H9 (cell line): ENCODE measurements at regions not wholly inside any gene's neighbourhood (a gene's known extent, or its start where the extent isn't known, plus 50 kb on each side); places are given as distances from the start of the nearest gene placed in this dataset.

Experiments used
- DNase-seq: peaks from one replicate; pipeline ENCODE4 v3.0.0-alpha.2; 2017
- H2AFZ ChIP-seq: one replicate; pipeline ENCODE4 v1.6.1; 2013; ENCODE audit warnings: mild to moderate bottlenecking, low read length, control low read depth, moderate library complexity
- H2AK5ac ChIP-seq: 2 replicates; pipeline ENCODE4 v1.6.1; 2013; ENCODE audit warnings: low read length, control low read depth, mixed read lengths; ENCODE audit not compliant: insufficient read length
- H2BK120ac ChIP-seq: one replicate; pipeline ENCODE4 v1.6.1; 2013; ENCODE audit warnings: low read depth, mild to moderate bottlenecking, low read length, control low read depth, inconsistent platforms; ENCODE audit not compliant: poor library complexity, severe bottlenecking
- H2BK12ac ChIP-seq: 2 replicates; pipeline ENCODE4 v1.6.1; 2013; ENCODE audit warnings: low read length, control low read depth, mixed read lengths, low read depth; ENCODE audit not compliant: insufficient read length
- H2BK15ac ChIP-seq: 2 replicates; pipeline ENCODE4 v1.6.1; 2013; ENCODE audit warnings: low read depth, low read length, control low read depth
- H2BK20ac ChIP-seq: one replicate; pipeline ENCODE4 v1.6.1; 2013; ENCODE audit warnings: low read depth, mild to moderate bottlenecking, low read length, control low read depth, inconsistent platforms; ENCODE audit not compliant: poor library complexity, severe bottlenecking
- H2BK5ac ChIP-seq: 2 replicates; pipeline ENCODE4 v1.6.1; 2013; ENCODE audit warnings: low read length, control low read depth, mixed read lengths; ENCODE audit not compliant: insufficient read length
- H3K14ac ChIP-seq: 2 replicates; pipeline ENCODE4 v1.6.1; 2013; ENCODE audit warnings: low read length, control low read depth; ENCODE audit not compliant: insufficient read depth
- H3K18ac ChIP-seq: 2 replicates; pipeline ENCODE4 v1.6.1; 2013; ENCODE audit warnings: low read depth, mild to moderate bottlenecking, mixed read lengths, low read length, control low read depth; ENCODE audit not compliant: insufficient read length
- H3K23ac ChIP-seq: 2 replicates; pipeline ENCODE4 v1.6.1; 2013; ENCODE audit warnings: low read length, control low read depth, mixed read lengths, low read depth; ENCODE audit not compliant: insufficient read length
- H3K23me2 ChIP-seq: 2 replicates; pipeline ENCODE4 v1.6.1; 2013; ENCODE audit warnings: low read depth, mild to moderate bottlenecking, mixed read lengths, low read length, control low read depth; ENCODE audit not compliant: insufficient read length, poor library complexity, severe bottlenecking
- H3K27ac ChIP-seq: 2 replicates; pipeline ENCODE4 v1.5.1; 2013; ENCODE audit warnings: low read length, control low read depth, mixed read lengths, low read depth; ENCODE audit not compliant: insufficient read length
- H3K27me3 ChIP-seq: 2 replicates; pipeline ENCODE4 v1.6.1; 2013; ENCODE audit warnings: low read length, control low read depth, inconsistent platforms; ENCODE audit not compliant: insufficient read depth
- H3K4ac ChIP-seq: 2 replicates; pipeline ENCODE4 v1.6.1; 2013; ENCODE audit warnings: low read depth, mild to moderate bottlenecking, control low read depth, inconsistent platforms, low read length, moderate library complexity
- H3K4me1 ChIP-seq: 2 replicates; pipeline ENCODE4 v1.6.1; 2013; ENCODE audit warnings: low read length, control low read depth, inconsistent platforms; ENCODE audit not compliant: insufficient read depth
- H3K4me2 ChIP-seq: 2 replicates; pipeline ENCODE4 v1.6.1; 2013; ENCODE audit warnings: low read length, control low read depth, mixed read lengths; ENCODE audit not compliant: insufficient read length, insufficient read depth
- H3K56ac ChIP-seq: 2 replicates; pipeline ENCODE4 v1.6.1; 2013; ENCODE audit warnings: low read depth, mild to moderate bottlenecking, mixed read lengths, low read length, control low read depth; ENCODE audit not compliant: insufficient read length
- H3K79me1 ChIP-seq: 2 replicates; pipeline ENCODE4 v1.6.1; 2013; ENCODE audit warnings: low read depth, mild to moderate bottlenecking, moderate library complexity, low read length, control low read depth, inconsistent platforms; ENCODE audit not compliant: insufficient read depth, poor library complexity, severe bottlenecking
- H3K79me2 ChIP-seq: 2 replicates; pipeline ENCODE4 v1.6.1; 2013; ENCODE audit warnings: low read length, control low read depth, inconsistent platforms; ENCODE audit not compliant: insufficient read depth
- H3K9ac ChIP-seq: 2 replicates; pipeline ENCODE4 v1.6.1; 2013; ENCODE audit warnings: low read length, control low read depth, mixed read lengths; ENCODE audit not compliant: insufficient read length; ENCODE audit errors: extremely low read depth
- H3K9me3 ChIP-seq: one replicate; pipeline ENCODE4 v1.6.1; 2013; ENCODE audit warnings: low read depth, low read length, inconsistent platforms; ENCODE audit not compliant: control insufficient read depth
- H3T11ph ChIP-seq: one replicate; pipeline ENCODE4 v1.6.1; 2013; ENCODE audit warnings: mild to moderate bottlenecking, low read length, control low read depth, inconsistent platforms
- H4K20me1 ChIP-seq: one replicate; pipeline ENCODE4 v1.6.1; 2013; ENCODE audit not compliant: control insufficient read depth, insufficient read length, insufficient read depth
- H4K5ac ChIP-seq: 2 replicates; pipeline ENCODE4 v1.6.1; 2013; ENCODE audit warnings: low read depth, mild to moderate bottlenecking, mixed read lengths, low read length, control low read depth; ENCODE audit not compliant: insufficient read length
- H4K8ac ChIP-seq: replicated peaks from 2 replicates; pipeline ENCODE4 v1.6.1; 2013; ENCODE audit warnings: low read length, control low read depth, mixed read lengths, low read depth; ENCODE audit not compliant: insufficient read length
- H4K91ac ChIP-seq: 2 replicates; pipeline ENCODE4 v1.6.1; 2013; ENCODE audit warnings: low read depth, mild to moderate bottlenecking, moderate library complexity, mixed read lengths, low read length, control low read depth; ENCODE audit not compliant: insufficient read length
- H3K27ac Mint-ChIP-seq, 3 experiments: 2 replicates in 2 of 3; 3 replicates in 1 of 3; pipeline ENCODE4 v1.8.0; 2020 to 2021; ENCODE audit warnings: mixed read lengths in 3 of 3, mild to moderate bottlenecking in 1 of 3, moderate library complexity in 1 of 3
- H3K27me3 Mint-ChIP-seq: 2 replicates; pipeline ENCODE4 v1.8.0; 2021; ENCODE audit warnings: low read depth, mild to moderate bottlenecking, moderate library complexity, mixed read lengths
- H3K36me3 Mint-ChIP-seq, 3 experiments: 2 replicates in 2 of 3; 3 replicates in 1 of 3; pipeline ENCODE4 v1.8.0; 2020 to 2021; ENCODE audit warnings: low read depth in 3 of 3, mixed read lengths in 3 of 3; ENCODE audit not compliant: insufficient read depth in 1 of 3
- H3K4me1 Mint-ChIP-seq, 2 experiments: 2 replicates each; pipeline ENCODE4 v1.8.0; 2020; ENCODE audit warnings: mixed read lengths in 2 of 2
- H3K4me3 Mint-ChIP-seq, 2 experiments: 2 replicates in 1 of 2; 3 replicates in 1 of 2; pipeline ENCODE4 v1.8.0; 2020 to 2021; ENCODE audit warnings: mild to moderate bottlenecking in 2 of 2, mixed read lengths in 2 of 2, moderate library complexity in 1 of 2
- H3K9me3 Mint-ChIP-seq, 2 experiments: 2 replicates in 1 of 2; 3 replicates in 1 of 2; pipeline ENCODE4 v1.8.0; 2020; ENCODE audit warnings: mild to moderate bottlenecking in 2 of 2, mixed read lengths in 2 of 2, moderate library complexity in 1 of 2
- CTCF ChIP-seq: fragments of 200-600 bp; sonication (generic); conservative IDR thresholded peaks from 3 replicates; pipeline ENCODE4 v1.8.0; 2021; ENCODE audit warnings: antibody characterized with exemption, mild to moderate bottlenecking
- WGBS: extraction: QIAGEN DNeasy Blood & Tissue Kit; methylation state at CpG from one replicate; pipeline ENCODE4 v1.1.7; 2013; ENCODE audit warnings: missing lambda C conversion rate, low lambda C conversion rate, mixed read lengths; ENCODE audit not compliant: insufficient read length; ENCODE audit errors: extremely low coverage; 5-methylcytosine and 5-hydroxymethylcytosine counted together

DNA sequence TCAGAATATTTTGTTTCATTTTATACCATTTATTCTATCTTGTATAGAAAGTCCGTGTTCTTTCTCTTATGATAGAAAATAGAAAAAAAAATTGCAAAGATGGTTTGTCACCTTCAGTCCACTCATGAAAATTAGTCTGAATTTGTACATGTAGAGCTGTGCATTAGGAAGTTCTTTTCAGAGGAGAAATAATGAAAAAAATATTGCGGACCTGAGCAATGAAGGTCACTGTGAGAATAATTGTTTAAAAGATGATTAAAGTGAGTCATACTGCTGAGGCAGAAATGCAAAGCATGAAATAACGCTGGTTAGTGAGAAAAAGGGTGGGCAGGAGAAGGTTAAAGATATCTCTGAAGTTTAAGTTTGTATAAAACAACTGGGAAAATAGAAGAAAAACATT is 431.1 kb downstream of the TMX3 start:
- Histone ChIP-seq H3K27ac (no peak overlapping the region), H3K79me2 (no peaks in the 10 kb centered on the region), H4K91ac (no peak overlapping the region), H3K9ac (no peak overlapping the region), H3T11ph (no peak overlapping the region), H3K4me1 (no peaks in the 10 kb centered on the region), H3K27me3 (no peaks in the 10 kb centered on the region), H2BK5ac (no peak overlapping the region), H3K14ac (no peak overlapping the region), H4K8ac (no peak overlapping the region), H3K18ac (no peak overlapping the region), H3K23me2 (no peaks in the 10 kb centered on the region), H2AK5ac (no peak overlapping the region), H3K4me2 (no peak overlapping the region), H2BK15ac (no peak overlapping the region), H3K9me3 (no peaks in the 10 kb centered on the region), H4K20me1 (no peaks in the 10 kb centered on the region), H2BK12ac (no peak overlapping the region), H2BK120ac (no peak overlapping the region), H3K4ac (no peak overlapping the region), H3K56ac (no peak overlapping the region), H4K5ac (no peak overlapping the region), H3K79me1 (no peaks in the 10 kb centered on the region), H2BK20ac (no peak overlapping the region), H3K23ac (no peak overlapping the region), H2AFZ (no peak overlapping the region)
- no peaks in the 10 kb centered on the region for H3K27me3 Mint-ChIP-seq
- no peaks in the 10 kb centered on the region for H3K36me3 Mint-ChIP-seq
- WGBS, result no CpG with 5 or more reads among the region's 3 CpGs
- no peak for TF ChIP-seq CTCF
- no peak overlapping the region for H3K4me3 Mint-ChIP-seq
- H3K27ac Mint-ChIP-seq, result no peak overlapping the region
- DNase-seq, result no peak
- no peaks in the 10 kb centered on the region for H3K4me1 Mint-ChIP-seq
- no peaks in the 10 kb centered on the region for H3K9me3 Mint-ChIP-seq
